ENCODE measurements at regions not wholly inside any gene's neighbourhood (a gene's known extent, or its start where the extent isn't known, plus 50 kb on each side); places are given as distances from the start of the nearest gene placed in this dataset.

- no peak overlapping the region for H3K4me3 ChIP-seq (ENCODE audit: low read depth, low read length)
- TF ChIP-seq, protein P1, sequence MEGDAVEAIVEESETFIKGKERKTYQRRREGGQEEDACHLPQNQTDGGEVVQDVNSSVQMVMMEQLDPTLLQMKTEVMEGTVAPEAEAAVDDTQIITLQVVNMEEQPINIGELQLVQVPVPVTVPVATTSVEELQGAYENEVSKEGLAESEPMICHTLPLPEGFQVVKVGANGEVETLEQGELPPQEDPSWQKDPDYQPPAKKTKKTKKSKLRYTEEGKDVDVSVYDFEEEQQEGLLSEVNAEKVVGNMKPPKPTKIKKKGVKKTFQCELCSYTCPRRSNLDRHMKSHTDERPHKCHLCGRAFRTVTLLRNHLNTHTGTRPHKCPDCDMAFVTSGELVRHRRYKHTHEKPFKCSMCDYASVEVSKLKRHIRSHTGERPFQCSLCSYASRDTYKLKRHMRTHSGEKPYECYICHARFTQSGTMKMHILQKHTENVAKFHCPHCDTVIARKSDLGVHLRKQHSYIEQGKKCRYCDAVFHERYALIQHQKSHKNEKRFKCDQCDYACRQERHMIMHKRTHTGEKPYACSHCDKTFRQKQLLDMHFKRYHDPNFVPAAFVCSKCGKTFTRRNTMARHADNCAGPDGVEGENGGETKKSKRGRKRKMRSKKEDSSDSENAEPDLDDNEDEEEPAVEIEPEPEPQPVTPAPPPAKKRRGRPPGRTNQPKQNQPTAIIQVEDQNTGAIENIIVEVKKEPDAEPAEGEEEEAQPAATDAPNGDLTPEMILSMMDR (IDR thresholded peaks at IDR 0.05; ENCODE audit: low read depth, low read length) = no peak
Measured at GRCh38 chr1:4596486-4596885, 57.9 kb upstream of the AJAP1 start.

- TF ChIP-seq, protein P1 (IDR thresholded peaks at IDR 0.05; ENCODE audit: low read depth, low read length) = no peak
- H3K4me3 ChIP-seq (ENCODE audit: low read depth, low read length) = no peak overlapping the region
Measured at GRCh38 chr1:4597020-4597419, 57.4 kb upstream of the AJAP1 start.

DNA sequence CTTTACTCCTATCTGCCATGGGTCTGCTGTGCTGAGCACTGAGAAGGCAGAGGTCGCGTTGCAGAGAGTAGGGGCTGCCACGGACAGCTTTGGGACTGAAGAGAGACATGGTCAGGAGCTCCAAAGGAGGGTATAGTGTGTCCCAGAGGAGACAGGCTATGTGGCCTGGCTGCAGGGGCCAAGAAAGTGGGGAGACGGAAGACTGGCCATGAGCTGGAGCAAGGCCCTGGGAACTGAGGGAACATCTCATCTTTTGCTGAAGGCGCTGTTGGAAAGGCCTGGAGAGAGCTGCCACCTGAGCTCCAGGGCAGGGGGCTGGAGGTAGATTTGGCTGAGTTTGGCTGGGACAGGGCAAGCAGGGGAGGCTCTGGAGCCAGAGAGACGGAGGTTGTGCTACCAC, 55.8 kb upstream of the AJAP1 start:
- TF ChIP-seq, protein P1 (IDR thresholded peaks at IDR 0.05; ENCODE audit: low read depth, low read length) = no peak
- no peak overlapping the region for H3K4me3 ChIP-seq (ENCODE audit: low read depth, low read length)

DNA sequence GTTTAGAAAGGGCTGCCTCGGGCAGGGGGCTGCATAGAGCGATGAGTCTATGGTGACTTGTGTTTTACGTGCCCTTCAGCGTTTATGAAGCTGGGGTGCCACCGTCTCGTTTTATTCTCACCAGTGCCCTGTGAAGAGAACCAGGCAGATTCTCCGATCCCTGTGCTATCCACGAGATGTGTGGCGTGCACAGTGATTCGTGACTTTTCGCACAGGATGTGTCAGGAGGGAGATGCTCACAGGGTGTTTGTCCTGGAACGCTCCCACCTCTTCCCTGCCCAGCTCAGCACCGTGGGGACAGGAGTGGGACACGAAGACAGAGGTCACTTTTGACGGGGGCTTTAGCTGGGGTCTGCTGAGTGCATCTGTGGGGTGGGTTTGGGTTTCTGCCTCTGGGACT, 54.9 kb upstream of the AJAP1 start:
- TF ChIP-seq, protein P1 (IDR thresholded peaks at IDR 0.05; ENCODE audit: low read depth, low read length) = no peak
- no peak overlapping the region for H3K4me3 ChIP-seq (ENCODE audit: low read depth, low read length)

DNA sequence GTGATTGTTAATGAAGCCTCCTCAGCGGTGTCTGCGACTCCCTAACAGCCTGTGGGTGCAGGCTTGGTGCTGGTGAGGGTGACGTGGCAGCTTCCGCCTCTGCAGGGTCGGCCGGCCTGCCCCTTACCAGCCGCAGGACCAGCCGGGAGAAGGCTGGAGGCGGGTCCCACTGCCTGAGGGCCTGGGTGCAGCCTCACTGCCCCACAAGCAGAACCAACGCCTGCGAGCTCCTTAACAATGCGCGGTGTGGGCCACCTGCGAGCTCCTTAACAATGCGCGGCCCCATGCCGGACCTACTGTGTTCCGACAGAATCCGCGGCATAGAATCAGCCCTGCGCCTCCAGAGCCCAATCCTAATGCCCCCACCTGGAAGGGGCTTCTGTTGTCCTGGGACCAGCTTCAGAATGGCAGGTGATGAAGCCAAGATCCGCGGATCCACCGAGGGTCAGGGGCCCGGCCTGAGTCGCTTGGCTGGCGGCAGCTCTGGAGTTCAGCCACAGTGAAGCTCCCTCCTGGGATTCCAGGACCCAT, 54.4 kb upstream of the AJAP1 start:
- H3K4me3 ChIP-seq (ENCODE audit: low read depth, low read length) = no peak overlapping the region
- TF ChIP-seq, protein P1 (IDR thresholded peaks at IDR 0.05; ENCODE audit: low read depth, low read length) = no peak

- no peak overlapping the region for H3K4me3 ChIP-seq (ENCODE audit: low read depth, low read length)
- TF ChIP-seq, protein P1 (IDR thresholded peaks at IDR 0.05; ENCODE audit: low read depth, low read length) = no peak
Measured at GRCh38 chr1:4600615-4601460, 53.6 kb upstream of the AJAP1 start.

DNA sequence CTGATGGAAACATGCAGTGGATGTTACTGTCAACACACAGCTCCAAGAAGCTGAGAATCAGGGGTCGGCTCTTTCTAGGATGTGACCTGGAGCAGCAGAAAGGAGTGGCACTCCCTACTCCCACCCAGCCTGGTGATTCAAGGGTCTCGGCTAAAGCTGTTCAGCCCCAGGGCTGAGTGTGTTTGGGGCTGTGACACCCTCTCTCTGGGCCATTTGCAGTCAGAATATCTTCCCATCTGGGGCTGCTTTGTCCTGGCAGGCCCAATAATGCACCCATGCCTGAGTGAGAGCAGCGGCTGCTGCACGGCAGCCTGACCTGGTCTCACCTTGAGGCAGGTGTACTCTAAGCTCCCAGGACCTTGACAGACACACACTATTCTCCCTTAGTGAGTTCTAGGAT, 52.5 kb upstream of the AJAP1 start:
- H3K4me3 ChIP-seq (ENCODE audit: low read depth, low read length) = no peak overlapping the region
- TF ChIP-seq, protein P1 (IDR thresholded peaks at IDR 0.05; ENCODE audit: low read depth, low read length) = no peak
